ENCODE measurements at regions not wholly inside any gene's neighbourhood (a gene's known extent, or its start where the extent isn't known, plus 50 kb on each side); places are given as distances from the start of the nearest gene placed in this dataset.

DNA sequence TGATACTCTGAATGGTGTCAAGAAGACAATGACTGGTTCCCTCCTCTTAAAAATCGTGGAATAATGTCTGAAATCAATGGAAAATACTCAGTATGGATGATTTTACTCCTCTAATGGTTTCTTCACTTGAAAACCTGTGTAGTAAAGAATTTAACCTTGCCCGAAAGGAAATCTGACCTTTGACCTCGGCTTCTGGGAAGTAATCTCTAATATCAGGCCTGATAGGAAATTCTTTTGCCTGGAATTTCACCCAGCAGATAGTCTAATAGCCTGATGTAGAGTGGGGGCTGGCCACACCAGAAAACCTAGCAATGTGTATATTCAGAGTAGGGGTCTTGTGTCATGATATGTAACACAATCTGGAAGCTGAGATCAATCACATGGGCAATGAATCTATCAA, 91.5 kb upstream of the GOLIM4 start:
- Histone ChIP-seq H3K4me2 (ENCODE audit: low read depth, low read length, poor library complexity, severe bottlenecking) (no peak overlapping the region), H3K36me3 (ENCODE audit: insufficient read depth, low read length) (no peaks in the 10 kb centered on the region), H3K4me3 (ENCODE audit: low read length) (no peak overlapping the region), H3K9ac (ENCODE audit: low read length) (no peak overlapping the region), H2AFZ (ENCODE audit: low read length) (no peak overlapping the region), H3K9me3 (ENCODE audit: low read length) (no peaks in the 10 kb centered on the region), H4K20me1 (ENCODE audit: insufficient read depth, low read depth, low read length) (no peaks in the 10 kb centered on the region), H3K4me1 (ENCODE audit: low read length) (no peaks in the 10 kb centered on the region), H3K79me2 (ENCODE audit: low read length) (no peaks in the 10 kb centered on the region), H3K9me2 (replicated peaks; ENCODE audit: insufficient read depth, low read length) (no peaks in the 10 kb centered on the region), H3K27ac (ENCODE audit: low read length) (no peak overlapping the region), H3K27me3 (ENCODE audit: low read length) (no peaks in the 10 kb centered on the region)
- DNase-seq: no peak

GRCh38 chr3:168186293-168186983, 90.7 kb upstream of the GOLIM4 start:
- H3K4me3 ChIP-seq (ENCODE audit: low read length): no peak overlapping the region
- H3K27me3 ChIP-seq (ENCODE audit: low read length): no peaks in the 10 kb centered on the region
- no peak for DNase-seq
- H3K9me3 ChIP-seq (ENCODE audit: low read length): no peaks in the 10 kb centered on the region
- no peaks in the 10 kb centered on the region for H3K36me3 ChIP-seq (ENCODE audit: insufficient read depth, low read length)
- no peaks in the 10 kb centered on the region for H4K20me1 ChIP-seq (ENCODE audit: insufficient read depth, low read depth, low read length)
- H3K4me1 ChIP-seq (ENCODE audit: low read length): no peaks in the 10 kb centered on the region
- no peaks in the 10 kb centered on the region for H3K9me2 ChIP-seq (replicated peaks; ENCODE audit: insufficient read depth, low read length)
- no peak overlapping the region for H3K27ac ChIP-seq (ENCODE audit: low read length)
- H2AFZ ChIP-seq (ENCODE audit: low read length): no peak overlapping the region
- no peaks in the 10 kb centered on the region for H3K79me2 ChIP-seq (ENCODE audit: low read length)
- H3K9ac ChIP-seq (ENCODE audit: low read length): no peak overlapping the region
- H3K4me2 ChIP-seq (ENCODE audit: low read depth, low read length, poor library complexity, severe bottlenecking): no peak overlapping the region

DNA sequence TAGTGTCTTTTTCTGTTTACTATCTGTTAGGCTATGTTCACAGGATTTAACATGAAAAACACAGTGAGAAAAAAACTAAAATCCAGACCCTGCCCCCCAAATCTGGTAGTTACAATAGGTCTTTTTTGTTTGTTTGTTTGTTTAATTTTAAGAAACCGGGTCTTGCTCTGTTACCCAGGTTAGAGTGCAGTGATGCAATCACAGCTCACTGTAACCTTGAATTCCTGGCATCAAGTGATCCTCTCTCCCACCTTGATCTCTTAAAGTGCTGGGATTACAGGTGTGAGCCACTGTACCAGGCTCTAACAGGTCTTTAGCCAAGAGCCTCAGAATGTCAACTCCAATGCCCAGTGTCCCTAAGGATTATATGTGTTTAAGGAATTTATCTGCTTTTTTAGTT, 88.0 kb upstream of the GOLIM4 start:
- no peaks in the 10 kb centered on the region for H3K36me3 ChIP-seq (ENCODE audit: insufficient read depth, low read length)
- no peaks in the 10 kb centered on the region for H3K79me2 ChIP-seq (ENCODE audit: low read length)
- H2AFZ ChIP-seq (ENCODE audit: low read length): no peak overlapping the region
- H3K9me2 ChIP-seq (replicated peaks; ENCODE audit: insufficient read depth, low read length): no peaks in the 10 kb centered on the region
- H3K27ac ChIP-seq (ENCODE audit: low read length): no peak overlapping the region
- H3K4me1 ChIP-seq (ENCODE audit: low read length): no peaks in the 10 kb centered on the region
- H3K27me3 ChIP-seq (ENCODE audit: low read length): no peaks in the 10 kb centered on the region
- H3K4me3 ChIP-seq (ENCODE audit: low read length): no peak overlapping the region
- no peaks in the 10 kb centered on the region for H4K20me1 ChIP-seq (ENCODE audit: insufficient read depth, low read depth, low read length)
- no peak overlapping the region for H3K4me2 ChIP-seq (ENCODE audit: low read depth, low read length, poor library complexity, severe bottlenecking)
- no peak overlapping the region for H3K9ac ChIP-seq (ENCODE audit: low read length)
- H3K9me3 ChIP-seq (ENCODE audit: low read length): no peaks in the 10 kb centered on the region
- DNase-seq: no peak

DNA sequence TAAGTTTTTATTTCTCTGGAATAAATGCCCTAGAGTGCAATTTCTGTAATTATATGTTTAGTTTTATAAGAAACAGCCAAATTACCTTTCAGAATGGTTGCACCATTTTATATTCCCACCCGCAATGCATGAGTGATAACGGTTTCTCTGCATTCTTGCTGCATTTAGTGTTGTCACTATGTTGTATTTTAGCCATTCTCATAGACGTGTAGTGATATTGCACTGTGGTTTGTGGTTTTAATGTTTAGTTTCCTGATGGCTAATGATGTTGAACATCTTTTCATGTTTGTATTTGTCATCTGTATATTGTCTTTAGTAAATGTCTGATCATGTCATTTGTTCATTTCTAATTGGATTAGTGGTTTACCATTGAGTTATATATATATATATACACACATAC, 73.0 kb upstream of the GOLIM4 start:
- no peak overlapping the region for H2AFZ ChIP-seq (ENCODE audit: low read length)
- H4K20me1 ChIP-seq (ENCODE audit: insufficient read depth, low read depth, low read length): no peaks in the 10 kb centered on the region
- no peak for DNase-seq
- no peak overlapping the region for H3K27ac ChIP-seq (ENCODE audit: low read length)
- H3K9me2 ChIP-seq (replicated peaks; ENCODE audit: insufficient read depth, low read length): no peaks in the 10 kb centered on the region
- H3K9me3 ChIP-seq (ENCODE audit: low read length): no peaks in the 10 kb centered on the region
- H3K4me3 ChIP-seq (ENCODE audit: low read length): no peak overlapping the region
- H3K9ac ChIP-seq (ENCODE audit: low read length): no peak overlapping the region
- H3K4me2 ChIP-seq (ENCODE audit: low read depth, low read length, poor library complexity, severe bottlenecking): no peak overlapping the region
- H3K4me1 ChIP-seq (ENCODE audit: low read length): peaks cover 4% of the 10 kb centered on the region; the same call in 1 of the 2 replicates
- no peaks in the 10 kb centered on the region for H3K27me3 ChIP-seq (ENCODE audit: low read length)
- H3K79me2 ChIP-seq (ENCODE audit: low read length): no peaks in the 10 kb centered on the region
- no peaks in the 10 kb centered on the region for H3K36me3 ChIP-seq (ENCODE audit: insufficient read depth, low read length)

DNA sequence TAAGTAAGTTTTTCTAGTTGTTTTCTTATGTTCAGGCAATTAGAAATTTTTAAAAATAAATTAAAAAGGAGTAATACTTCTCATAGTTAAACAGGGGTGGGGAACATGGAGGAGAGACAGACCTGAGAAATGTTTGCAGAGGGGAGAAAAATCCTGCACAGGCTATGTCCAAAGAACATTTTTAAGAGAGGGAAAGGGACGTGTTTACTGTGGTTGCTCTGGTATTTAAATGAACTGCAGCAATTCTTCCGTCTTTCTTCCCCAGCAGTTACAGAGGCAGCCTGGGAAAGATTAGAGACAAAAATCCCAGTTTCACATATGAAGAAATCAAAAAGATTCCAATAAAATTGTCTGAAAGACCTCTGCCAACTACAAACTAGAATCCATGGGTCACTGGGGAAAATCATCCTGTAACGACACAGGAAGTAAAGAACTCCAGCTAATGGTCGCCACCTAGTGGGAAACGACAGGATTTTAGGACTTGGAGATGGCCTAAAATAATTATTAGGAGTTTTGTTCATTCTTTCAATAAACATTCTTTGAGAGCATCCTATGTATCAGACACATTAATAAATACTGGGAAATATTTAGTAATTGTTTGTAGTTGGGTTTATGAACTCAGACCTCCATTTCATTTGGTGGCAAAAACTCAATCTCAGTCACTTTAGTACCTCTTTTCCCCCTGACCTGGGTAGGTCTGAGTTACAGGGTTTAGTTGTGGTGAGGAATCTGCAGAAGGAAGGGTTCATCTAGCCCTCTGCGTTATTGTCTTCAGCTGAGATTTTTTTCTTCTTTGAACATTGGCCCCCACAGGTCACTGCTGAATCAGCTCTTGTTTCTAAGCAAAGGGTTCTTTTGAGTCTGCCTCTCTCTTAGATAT, 69.9 kb upstream of the GOLIM4 start:
- DNase-seq: peak; percentile 81
- Histone ChIP-seq H3K79me2 (ENCODE audit: low read length) (no peaks in the 10 kb centered on the region), H3K9me2 (replicated peaks; ENCODE audit: insufficient read depth, low read length) (no peaks in the 10 kb centered on the region), H3K9ac (ENCODE audit: low read length) (peak overlapping the region; percentile 55), H3K36me3 (ENCODE audit: insufficient read depth, low read length) (no peaks in the 10 kb centered on the region), H4K20me1 (ENCODE audit: insufficient read depth, low read depth, low read length) (no peaks in the 10 kb centered on the region), H3K9me3 (ENCODE audit: low read length) (no peaks in the 10 kb centered on the region), H3K27ac (ENCODE audit: low read length) (no peak overlapping the region), H3K4me3 (ENCODE audit: low read length) (peak overlapping the region; percentile 50; the same call in 1 of the 2 replicates), H3K4me2 (ENCODE audit: low read depth, low read length, poor library complexity, severe bottlenecking) (peak overlapping the region; percentile 69), H3K27me3 (ENCODE audit: low read length) (no peaks in the 10 kb centered on the region), H3K4me1 (ENCODE audit: low read length) (peaks cover 4% of the 10 kb centered on the region; the same call in 1 of the 2 replicates), H2AFZ (ENCODE audit: low read length) (peak overlapping the region; percentile 99)

- Histone ChIP-seq H3K9ac (ENCODE audit: low read length) (no peak overlapping the region), H4K20me1 (ENCODE audit: insufficient read depth, low read depth, low read length) (no peaks in the 10 kb centered on the region), H3K9me3 (ENCODE audit: low read length) (no peaks in the 10 kb centered on the region), H3K27me3 (ENCODE audit: low read length) (no peaks in the 10 kb centered on the region), H3K4me1 (ENCODE audit: low read length) (peaks cover 4% of the 10 kb centered on the region; the same call in 1 of the 2 replicates), H3K4me2 (ENCODE audit: low read depth, low read length, poor library complexity, severe bottlenecking) (no peak overlapping the region), H3K4me3 (ENCODE audit: low read length) (no peak overlapping the region), H3K79me2 (ENCODE audit: low read length) (no peaks in the 10 kb centered on the region), H3K27ac (ENCODE audit: low read length) (no peak overlapping the region), H3K36me3 (ENCODE audit: insufficient read depth, low read length) (no peaks in the 10 kb centered on the region), H3K9me2 (replicated peaks; ENCODE audit: insufficient read depth, low read length) (no peaks in the 10 kb centered on the region), H2AFZ (ENCODE audit: low read length) (no peak overlapping the region)
- DNase-seq: no peak
Measured at GRCh38 chr3:168162172-168162571, 66.4 kb upstream of the GOLIM4 start.

- no peak overlapping the region for H3K4me3 ChIP-seq (ENCODE audit: low read length)
- DNase-seq: no peak
- H3K9me3 ChIP-seq (ENCODE audit: low read length): no peaks in the 10 kb centered on the region
- H3K9me2 ChIP-seq (replicated peaks; ENCODE audit: insufficient read depth, low read length): no peaks in the 10 kb centered on the region
- no peaks in the 10 kb centered on the region for H3K27me3 ChIP-seq (ENCODE audit: low read length)
- no peak overlapping the region for H3K27ac ChIP-seq (ENCODE audit: low read length)
- no peaks in the 10 kb centered on the region for H3K79me2 ChIP-seq (ENCODE audit: low read length)
- peaks cover 4% of the 10 kb centered on the region; the same call in 1 of the 2 replicates for H3K4me1 ChIP-seq (ENCODE audit: low read length)
- H3K9ac ChIP-seq (ENCODE audit: low read length): no peak overlapping the region
- no peak overlapping the region for H2AFZ ChIP-seq (ENCODE audit: low read length)
- H3K36me3 ChIP-seq (ENCODE audit: insufficient read depth, low read length): no peaks in the 10 kb centered on the region
- H3K4me2 ChIP-seq (ENCODE audit: low read depth, low read length, poor library complexity, severe bottlenecking): no peak overlapping the region
- no peaks in the 10 kb centered on the region for H4K20me1 ChIP-seq (ENCODE audit: insufficient read depth, low read depth, low read length)
Measured at GRCh38 chr3:168161696-168162095, 66.0 kb upstream of the GOLIM4 start.

- H3K79me2 ChIP-seq (ENCODE audit: low read length): no peaks in the 10 kb centered on the region
- no peak overlapping the region for H3K9ac ChIP-seq (ENCODE audit: low read length)
- H3K4me3 ChIP-seq (ENCODE audit: low read length): no peak overlapping the region
- no peaks in the 10 kb centered on the region for H3K9me3 ChIP-seq (ENCODE audit: low read length)
- no peaks in the 10 kb centered on the region for H3K27me3 ChIP-seq (ENCODE audit: low read length)
- no peak overlapping the region for H3K4me2 ChIP-seq (ENCODE audit: low read depth, low read length, poor library complexity, severe bottlenecking)
- no peaks in the 10 kb centered on the region for H3K36me3 ChIP-seq (ENCODE audit: insufficient read depth, low read length)
- H3K27ac ChIP-seq (ENCODE audit: low read length): no peak overlapping the region
- H3K4me1 ChIP-seq (ENCODE audit: low read length): no peaks in the 10 kb centered on the region
- no peaks in the 10 kb centered on the region for H3K9me2 ChIP-seq (replicated peaks; ENCODE audit: insufficient read depth, low read length)
- no peaks in the 10 kb centered on the region for H4K20me1 ChIP-seq (ENCODE audit: insufficient read depth, low read depth, low read length)
- no peak for DNase-seq
- no peak overlapping the region for H2AFZ ChIP-seq (ENCODE audit: low read length)
Measured at GRCh38 chr3:168157903-168158302, 62.2 kb upstream of the GOLIM4 start.
